ENCODE measurements at regions not wholly inside any gene's neighbourhood (a gene's known extent, or its start where the extent isn't known, plus 50 kb on each side); places are given as distances from the start of the nearest gene placed in this dataset.
"Not testable (repeated sequence)": the region's sequence is repeated elsewhere in the genome, so short reads cannot be mapped to it uniquely, and the experiment has no call there.

DNA sequence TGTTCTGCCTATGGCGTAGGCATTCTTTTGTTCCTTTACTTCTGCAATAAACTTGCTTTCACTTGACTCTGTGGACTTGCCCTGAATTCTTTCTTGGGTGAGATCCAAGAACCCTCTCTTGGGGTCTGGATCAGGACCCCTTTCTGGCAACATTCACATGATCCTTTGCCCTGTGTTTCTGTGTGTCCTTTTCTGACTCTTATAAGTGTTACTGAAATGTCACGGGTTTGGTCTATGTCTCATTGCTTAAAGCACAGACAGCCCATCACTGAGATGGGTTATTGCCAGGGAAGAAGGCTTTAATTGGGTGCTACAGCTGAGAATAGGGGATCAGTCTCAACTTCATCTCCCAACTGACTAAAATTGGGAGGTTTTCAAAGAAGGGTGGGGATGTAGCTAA, 110.9 kb upstream of the XPO1 start:
- Histone ChIP-seq H3K4me3 (ENCODE audit: insufficient read depth in 1 of 2, low read depth in 1 of 2, low read length in 2 of 2) (no peak overlapping the region), H2AFZ (ENCODE audit: low read depth, low read length) (no peak overlapping the region), H3K9me3 (ENCODE audit: control insufficient read depth, low read length) (no peaks in the 10 kb centered on the region), H3K4me2 (ENCODE audit: low read length, poor library complexity, severe bottlenecking) (no peak overlapping the region), H3K9ac (ENCODE audit: low read length) (no peak overlapping the region), H4K91ac (ENCODE audit: low read length) (no peak overlapping the region), H3K79me1 (replicated peaks; ENCODE audit: low read length, poor library complexity, severe bottlenecking) (no peaks in the 10 kb centered on the region), H3K27ac (ENCODE audit: low read length, poor library complexity, severe bottlenecking) (no peak overlapping the region), H4K8ac (ENCODE audit: low read length) (no peak overlapping the region), H3K14ac (ENCODE audit: low read length in 2 of 2) (no peak overlapping the region), H2BK120ac (ENCODE audit: low read depth, low read length) (no peak overlapping the region), H2BK5ac (ENCODE audit: low read depth, low read length, poor library complexity, severe bottlenecking) (no peak overlapping the region), H2BK15ac (ENCODE audit: low read depth, poor library complexity, severe bottlenecking) (no peak overlapping the region), H3K4ac (ENCODE audit: low read depth in 1 of 2, low read length in 2 of 2) (no peak overlapping the region), H2BK12ac (ENCODE audit: low read length in 2 of 2) (no peak overlapping the region), H3K18ac (ENCODE audit: low read depth in 1 of 2, low read length in 2 of 2) (no peak overlapping the region), H2AK5ac (ENCODE audit: low read length, severe bottlenecking) (no peak overlapping the region), H3K23ac (ENCODE audit: low read length in 2 of 2) (no peak overlapping the region), H3K4me1 (ENCODE audit: control insufficient read depth, insufficient read depth, low read depth, low read length) (no peaks in the 10 kb centered on the region), H3K36me3 (ENCODE audit: control insufficient read depth in 1 of 2, insufficient read depth in 2 of 2, low read depth in 1 of 2, low read length in 2 of 2) (no peaks in the 10 kb centered on the region), H3K27me3 (ENCODE audit: control insufficient read depth in 1 of 2, insufficient read depth in 1 of 2, low read length in 2 of 2) (no peaks in the 10 kb centered on the region)
- WGBS = 93% methylated on average over 2 of the region's 2 CpGs
- DNase-seq = no peak

DNA sequence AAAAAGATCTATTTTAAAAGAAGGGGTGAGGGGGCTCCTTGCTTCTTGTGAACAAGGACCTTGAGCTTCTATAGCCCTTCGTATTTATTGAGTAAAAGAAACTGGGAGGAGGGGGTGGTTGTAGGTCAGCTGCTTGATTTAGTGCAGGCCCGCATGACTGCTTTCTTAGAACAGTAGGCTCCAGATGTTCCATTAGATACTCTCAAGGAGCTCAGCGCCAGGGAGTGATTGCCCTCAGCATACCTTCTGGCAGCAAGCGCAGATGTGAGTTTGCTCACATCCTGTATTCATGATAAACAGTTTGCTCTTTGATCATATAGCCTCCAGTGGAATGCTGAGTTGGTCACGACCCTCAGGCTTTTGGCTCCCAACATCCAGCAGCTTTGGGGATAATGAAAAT, 108.9 kb upstream of the XPO1 start:
- Histone ChIP-seq H2AK5ac (ENCODE audit: low read length, severe bottlenecking) (no peak overlapping the region), H3K18ac (ENCODE audit: low read depth in 1 of 2, low read length in 2 of 2) (no peak overlapping the region), H2AFZ (ENCODE audit: low read depth, low read length) (no peak overlapping the region), H3K79me1 (replicated peaks; ENCODE audit: low read length, poor library complexity, severe bottlenecking) (no peaks in the 10 kb centered on the region), H3K4me3 (ENCODE audit: insufficient read depth in 1 of 2, low read depth in 1 of 2, low read length in 2 of 2) (no peak overlapping the region), H3K36me3 (ENCODE audit: control insufficient read depth in 1 of 2, insufficient read depth in 2 of 2, low read depth in 1 of 2, low read length in 2 of 2) (no peaks in the 10 kb centered on the region), H4K8ac (ENCODE audit: low read length) (no peak overlapping the region), H4K91ac (ENCODE audit: low read length) (no peak overlapping the region), H3K9ac (ENCODE audit: low read length) (no peak overlapping the region), H3K4ac (ENCODE audit: low read depth in 1 of 2, low read length in 2 of 2) (no peak overlapping the region), H2BK12ac (ENCODE audit: low read length in 2 of 2) (no peak overlapping the region), H3K14ac (ENCODE audit: low read length in 2 of 2) (no peak overlapping the region), H3K27me3 (ENCODE audit: control insufficient read depth in 1 of 2, insufficient read depth in 1 of 2, low read length in 2 of 2) (no peaks in the 10 kb centered on the region), H3K4me1 (ENCODE audit: control insufficient read depth, insufficient read depth, low read depth, low read length) (no peaks in the 10 kb centered on the region), H3K27ac (ENCODE audit: low read length, poor library complexity, severe bottlenecking) (no peak overlapping the region), H2BK15ac (ENCODE audit: low read depth, poor library complexity, severe bottlenecking) (no peak overlapping the region), H2BK5ac (ENCODE audit: low read depth, low read length, poor library complexity, severe bottlenecking) (no peak overlapping the region), H3K23ac (ENCODE audit: low read length in 2 of 2) (no peak overlapping the region), H3K4me2 (ENCODE audit: low read length, poor library complexity, severe bottlenecking) (no peak overlapping the region), H2BK120ac (ENCODE audit: low read depth, low read length) (no peak overlapping the region), H3K9me3 (ENCODE audit: control insufficient read depth, low read length) (no peaks in the 10 kb centered on the region)
- WGBS = 81% methylated on average over 4 of the region's 5 CpGs
- DNase-seq = peak; percentile 23

DNA sequence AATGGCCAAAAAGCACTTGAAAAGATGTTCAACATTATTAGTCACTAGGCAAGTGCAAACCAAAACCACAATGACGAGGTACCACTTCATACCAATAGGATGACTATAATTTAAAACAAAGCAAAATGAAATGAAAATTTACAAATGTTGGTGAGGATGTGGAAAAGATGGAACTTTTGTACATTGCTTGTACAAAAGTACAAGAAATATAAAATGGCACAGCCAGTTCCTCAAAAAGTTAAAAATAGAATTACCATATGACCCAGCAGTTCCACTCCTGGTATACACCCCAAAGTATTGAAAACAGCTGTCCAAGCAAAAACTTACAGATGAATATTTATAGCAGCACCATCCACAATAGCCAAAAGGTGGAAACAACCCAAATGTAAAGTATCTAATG, 107.8 kb upstream of the XPO1 start:
- Histone ChIP-seq H3K27ac (ENCODE audit: low read length, poor library complexity, severe bottlenecking) (peak overlapping the region; percentile 39), H4K91ac (ENCODE audit: low read length) (no peak overlapping the region), H3K4ac (ENCODE audit: low read depth in 1 of 2, low read length in 2 of 2) (no peak overlapping the region), H2BK120ac (ENCODE audit: low read depth, low read length) (no peak overlapping the region), H3K4me2 (ENCODE audit: low read length, poor library complexity, severe bottlenecking) (no peak overlapping the region), H3K18ac (ENCODE audit: low read depth in 1 of 2, low read length in 2 of 2) (no peak overlapping the region), H3K9me3 (ENCODE audit: control insufficient read depth, low read length) (no peaks in the 10 kb centered on the region), H4K8ac (ENCODE audit: low read length) (no peak overlapping the region), H3K79me1 (replicated peaks; ENCODE audit: low read length, poor library complexity, severe bottlenecking) (no peaks in the 10 kb centered on the region), H2BK15ac (ENCODE audit: low read depth, poor library complexity, severe bottlenecking) (no peak overlapping the region), H2BK5ac (ENCODE audit: low read depth, low read length, poor library complexity, severe bottlenecking) (no peak overlapping the region), H3K14ac (ENCODE audit: low read length in 2 of 2) (no peak overlapping the region), H2AK5ac (ENCODE audit: low read length, severe bottlenecking) (no peak overlapping the region), H2AFZ (ENCODE audit: low read depth, low read length) (no peak overlapping the region), H3K4me3 (ENCODE audit: insufficient read depth in 1 of 2, low read depth in 1 of 2, low read length in 2 of 2) (peak overlapping the region in 1 of 2 experiments; percentile 14), H3K23ac (ENCODE audit: low read length in 2 of 2) (no peak overlapping the region), H3K27me3 (ENCODE audit: control insufficient read depth in 1 of 2, insufficient read depth in 1 of 2, low read length in 2 of 2) (no peaks in the 10 kb centered on the region), H3K36me3 (ENCODE audit: control insufficient read depth in 1 of 2, insufficient read depth in 2 of 2, low read depth in 1 of 2, low read length in 2 of 2) (no peaks in the 10 kb centered on the region), H2BK12ac (ENCODE audit: low read length in 2 of 2) (no peak overlapping the region), H3K9ac (ENCODE audit: low read length) (peak overlapping the region; percentile 70), H3K4me1 (ENCODE audit: control insufficient read depth, insufficient read depth, low read depth, low read length) (no peaks in the 10 kb centered on the region)
- 0% methylated on average over 1 of the region's 1 CpG for WGBS
- peak; percentile 86 for DNase-seq

DNA sequence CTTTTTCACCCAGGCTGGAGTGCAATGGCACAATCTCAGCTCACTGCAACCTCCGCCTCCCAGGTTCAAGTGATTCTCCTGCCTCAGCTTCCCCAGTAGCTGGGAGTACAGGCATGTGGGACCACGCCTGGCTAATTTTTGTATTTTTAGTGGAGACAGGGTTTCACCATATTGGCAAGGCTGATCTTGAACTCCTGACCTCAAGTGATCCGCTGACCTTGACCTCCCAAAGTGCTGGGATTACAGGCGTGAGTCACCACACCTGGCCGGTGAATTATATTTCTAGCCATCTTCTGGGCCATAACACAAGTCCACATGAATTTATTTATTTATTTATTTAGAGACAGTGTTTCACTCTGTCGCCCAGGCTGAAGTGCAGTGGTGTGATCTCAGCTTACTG, 105.0 kb upstream of the XPO1 start:
- H3K4me1 ChIP-seq (ENCODE audit: control insufficient read depth, insufficient read depth, low read depth, low read length); H3K4me3 ChIP-seq (ENCODE audit: insufficient read depth in 1 of 2, low read depth in 1 of 2, low read length in 2 of 2); H2BK5ac ChIP-seq (ENCODE audit: low read depth, low read length, poor library complexity, severe bottlenecking); H3K4ac ChIP-seq (ENCODE audit: low read depth in 1 of 2, low read length in 2 of 2); H3K9ac ChIP-seq (ENCODE audit: low read length); H3K14ac ChIP-seq (ENCODE audit: low read length in 2 of 2); H3K9me3 ChIP-seq (ENCODE audit: control insufficient read depth, low read length); H3K27ac ChIP-seq (ENCODE audit: low read length, poor library complexity, severe bottlenecking); H2BK12ac ChIP-seq (ENCODE audit: low read length in 2 of 2); H3K23ac ChIP-seq (ENCODE audit: low read length in 2 of 2); H3K18ac ChIP-seq (ENCODE audit: low read depth in 1 of 2, low read length in 2 of 2); H4K8ac ChIP-seq (ENCODE audit: low read length); H3K36me3 ChIP-seq (ENCODE audit: control insufficient read depth in 1 of 2, insufficient read depth in 2 of 2, low read depth in 1 of 2, low read length in 2 of 2); H2BK120ac ChIP-seq (ENCODE audit: low read depth, low read length); H2AFZ ChIP-seq (ENCODE audit: low read depth, low read length); H2AK5ac ChIP-seq (ENCODE audit: low read length, severe bottlenecking); H4K91ac ChIP-seq (ENCODE audit: low read length); H3K27me3 ChIP-seq (ENCODE audit: control insufficient read depth in 1 of 2, insufficient read depth in 1 of 2, low read length in 2 of 2); H2BK15ac ChIP-seq (ENCODE audit: low read depth, poor library complexity, severe bottlenecking); DNase-seq; H3K4me2 ChIP-seq (ENCODE audit: low read length, poor library complexity, severe bottlenecking); H3K79me1 ChIP-seq (replicated peaks; ENCODE audit: low read length, poor library complexity, severe bottlenecking): not testable (repeated sequence)
- 96% methylated on average over 4 of the region's 6 CpGs for WGBS

Measured in mesenchymal stem cell (in vitro differentiated cells and primary cell).